ENCODE measurements at regions not wholly inside any gene's neighbourhood (a gene's known extent, or its start where the extent isn't known, plus 50 kb on each side); places are given as distances from the start of the nearest gene placed in this dataset.

DNA sequence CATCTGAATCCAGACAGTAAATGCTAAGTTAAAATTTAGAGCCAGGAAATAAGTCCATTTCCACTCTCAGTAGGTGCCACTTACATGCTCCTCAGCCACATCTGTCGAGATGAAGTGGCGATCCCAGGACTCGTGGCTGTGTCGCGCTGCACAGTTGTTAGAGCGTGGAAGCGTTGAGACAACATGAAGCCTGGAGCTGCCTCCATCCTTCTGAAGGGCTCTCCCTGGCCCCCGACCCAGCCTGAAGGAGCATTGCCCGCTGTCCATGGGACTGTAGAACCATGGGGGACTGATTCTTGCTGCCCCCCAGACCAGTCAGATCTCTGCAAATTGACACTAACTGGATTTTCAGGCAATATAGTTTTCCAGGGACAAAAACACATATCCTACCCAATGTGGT lies 58.9 kb downstream of the IRX1 start:
- DNase-seq: no peak

DNA sequence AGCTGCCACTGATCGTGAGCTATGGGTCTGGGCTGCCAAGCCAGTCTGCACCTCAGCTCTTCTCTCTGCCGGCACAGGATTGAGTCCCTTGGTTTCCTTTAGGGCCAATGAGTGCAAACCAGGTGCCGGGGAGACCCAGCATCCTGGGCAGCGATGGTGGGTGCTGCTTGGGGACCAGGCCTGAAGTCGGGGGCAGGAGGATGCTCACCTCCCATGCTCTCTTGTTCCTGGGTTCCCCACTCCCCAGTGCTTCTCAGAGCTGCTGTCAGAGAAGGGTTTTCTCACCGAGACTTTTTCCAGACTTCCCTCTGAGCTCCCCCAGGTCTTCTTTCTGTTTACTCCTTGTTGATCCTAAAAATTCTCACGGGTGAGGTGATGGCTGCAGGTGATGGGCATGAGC lies 61.2 kb downstream of the IRX1 start:
- DNase-seq: no peak

GRCh38 chr5:3657364-3658022 lies 61.9 kb downstream of the IRX1 start:
- DNase-seq: no peak

DNA sequence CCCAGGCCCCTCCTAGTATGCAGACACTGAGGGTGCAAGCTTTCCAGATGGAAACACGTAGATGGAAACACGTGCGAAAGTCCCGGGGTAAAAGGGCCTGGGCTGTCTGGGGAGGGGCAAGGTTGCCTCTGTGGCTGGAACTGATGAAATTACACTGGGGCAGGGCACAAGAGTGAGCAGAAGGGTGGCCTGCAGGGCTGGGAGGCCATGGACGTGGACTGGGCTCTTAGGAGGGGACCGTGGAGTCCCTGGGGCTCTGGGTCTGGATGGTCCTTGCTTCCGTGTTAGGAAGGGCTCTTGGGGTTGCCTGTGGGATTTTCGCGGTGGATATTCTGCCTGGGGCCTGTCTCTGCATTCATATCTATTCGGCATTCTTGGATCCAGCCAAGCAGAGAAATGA lies 63.3 kb downstream of the IRX1 start:
- DNase-seq: no peak

- DNase-seq: no peak
Measured at GRCh38 chr5:3659907-3660306, 64.3 kb downstream of the IRX1 start.

GRCh38 chr5:3660630-3661029 lies 65.0 kb downstream of the IRX1 start:
- DNase-seq: no peak

GRCh38 chr5:3661755-3662296 lies 66.2 kb downstream of the IRX1 start:
- DNase-seq: no peak

GRCh38 chr5:3662344-3662743 lies 66.7 kb downstream of the IRX1 start:
- no peak for DNase-seq

GRCh38 chr5:3671337-3671736 lies 75.7 kb downstream of the IRX1 start:
- no peak for DNase-seq

GRCh38 chr5:3678801-3679200 lies 83.2 kb downstream of the IRX1 start:
- no peak for DNase-seq

- DNase-seq: no peak
Measured at GRCh38 chr5:3680821-3681220, 85.2 kb downstream of the IRX1 start.

- no peak for DNase-seq
Measured at GRCh38 chr5:3684118-3684517, 88.5 kb downstream of the IRX1 start.

DNA sequence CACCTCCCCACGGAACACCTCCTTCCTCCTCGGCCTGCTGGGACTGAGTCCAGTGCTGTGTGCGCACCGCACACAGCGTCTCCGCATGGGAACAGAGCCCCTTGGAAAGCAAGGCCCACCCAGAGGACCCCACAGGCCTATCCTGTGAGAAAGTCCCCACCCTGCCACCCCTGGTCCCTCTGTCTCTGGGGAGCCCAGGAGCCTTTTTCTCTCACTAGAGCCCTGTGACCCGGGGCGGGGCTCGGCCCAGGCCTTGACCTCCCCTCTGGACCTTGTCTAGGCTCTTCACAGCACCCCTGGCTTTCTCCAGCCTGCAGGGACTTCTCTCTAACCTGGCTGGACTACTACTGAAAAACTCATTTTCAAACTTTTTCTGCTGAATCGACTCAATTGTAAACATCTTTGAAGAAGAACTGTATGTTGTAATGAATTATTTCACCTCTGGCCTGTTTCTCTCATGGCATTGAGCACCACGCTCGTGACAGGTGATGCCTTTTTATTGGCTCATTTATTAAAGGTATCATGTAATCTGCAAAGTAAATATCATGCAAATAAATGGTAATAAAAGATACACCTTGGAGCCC lies 89.2 kb downstream of the IRX1 start:
- DNase-seq: no peak

GRCh38 chr5:3694819-3695218 lies 99.2 kb downstream of the IRX1 start:
- DNase-seq: no peak

GRCh38 chr5:3695818-3696217 lies 100.2 kb downstream of the IRX1 start:
- DNase-seq: no peak

DNA sequence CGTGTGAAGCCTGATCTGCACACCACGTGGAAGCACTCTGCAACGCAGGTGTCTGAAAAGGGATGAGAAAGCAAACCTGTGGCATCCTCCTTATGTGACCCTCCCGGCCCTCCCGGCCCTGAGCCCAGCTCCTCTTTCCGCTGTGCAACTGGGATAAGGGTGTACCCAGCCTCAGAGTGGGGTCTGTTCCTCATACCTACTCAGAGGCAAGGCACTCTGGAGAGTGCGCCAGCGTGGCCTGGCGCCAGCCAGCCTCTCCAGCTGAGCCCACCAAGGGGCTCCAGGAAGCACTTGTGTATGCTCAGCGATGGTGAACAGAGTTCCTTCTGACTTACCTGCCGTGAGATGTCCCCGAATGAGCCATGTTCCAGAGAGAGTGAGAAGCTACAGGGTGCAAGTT lies 102.8 kb downstream of the IRX1 start:
- no peak for DNase-seq

DNA sequence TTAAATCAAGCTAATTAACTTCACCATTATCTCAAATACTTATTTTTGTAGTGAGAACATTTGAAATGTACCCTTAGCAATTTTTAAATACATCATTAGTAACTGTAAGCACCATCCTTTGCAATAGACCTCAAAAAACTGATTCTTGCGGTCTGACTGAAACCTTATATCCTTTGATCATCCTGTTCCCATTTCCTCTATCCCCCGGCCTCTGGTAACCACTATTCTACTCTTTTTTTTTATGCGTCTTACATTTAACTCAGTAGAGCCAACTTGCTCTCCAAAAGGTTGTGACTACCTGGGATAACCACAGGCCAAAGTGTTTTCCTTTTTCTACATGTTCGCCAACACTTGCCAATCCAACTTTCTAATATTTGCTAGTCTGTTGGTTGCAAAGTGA lies 106.1 kb downstream of the IRX1 start:
- no peak for DNase-seq

DNA sequence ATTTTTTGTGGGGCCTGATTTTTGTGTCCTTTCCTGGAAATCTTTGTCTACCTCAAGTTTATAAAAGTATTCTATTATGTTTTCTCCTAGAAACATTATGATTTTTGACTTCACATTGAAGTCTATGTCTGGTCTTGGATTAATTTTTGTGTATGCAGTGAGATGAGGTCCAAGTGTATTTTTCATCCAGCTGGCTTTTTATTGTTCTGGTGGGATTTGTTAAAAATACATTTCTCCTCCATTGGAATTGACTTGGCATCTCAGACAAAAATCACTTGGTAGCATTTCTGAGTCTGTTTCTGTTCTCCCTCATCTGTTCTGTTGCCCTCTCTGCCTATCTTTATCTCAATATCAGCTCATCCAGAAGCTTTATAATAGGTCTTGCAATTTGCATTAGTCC lies 109.0 kb downstream of the IRX1 start:
- no peak for DNase-seq

DNA sequence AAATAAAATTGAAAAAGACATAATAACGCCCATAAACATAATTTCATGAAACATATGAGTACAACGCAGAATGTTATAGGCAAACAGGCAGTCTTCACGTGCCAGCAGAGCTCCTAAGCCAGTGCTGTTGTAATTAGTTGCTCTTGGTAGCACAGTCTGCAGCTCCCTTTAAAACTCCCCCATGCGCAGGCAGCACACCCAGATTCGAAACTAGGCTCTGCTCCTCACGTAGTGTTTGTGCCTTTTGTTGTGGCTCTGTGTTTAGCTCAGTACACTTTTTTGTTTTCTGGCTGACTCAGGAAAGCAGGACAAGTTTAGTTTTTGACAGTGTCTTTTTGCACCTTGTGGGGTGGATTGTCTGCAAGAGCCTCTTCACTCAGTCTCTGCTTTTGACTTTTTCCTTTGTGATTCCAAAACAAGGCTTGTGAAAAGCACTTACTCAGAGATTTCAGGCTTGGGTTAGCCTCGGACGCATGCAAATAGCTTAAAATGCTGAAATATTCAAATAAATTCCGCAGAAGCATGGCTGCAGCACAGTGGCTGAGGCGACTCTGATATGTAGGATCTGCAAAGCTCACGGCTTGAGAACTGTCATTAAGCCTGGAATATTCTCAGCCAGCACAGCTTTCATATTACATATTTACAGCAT lies 113.6 kb downstream of the IRX1 start:
- DNase-seq: no peak

DNA sequence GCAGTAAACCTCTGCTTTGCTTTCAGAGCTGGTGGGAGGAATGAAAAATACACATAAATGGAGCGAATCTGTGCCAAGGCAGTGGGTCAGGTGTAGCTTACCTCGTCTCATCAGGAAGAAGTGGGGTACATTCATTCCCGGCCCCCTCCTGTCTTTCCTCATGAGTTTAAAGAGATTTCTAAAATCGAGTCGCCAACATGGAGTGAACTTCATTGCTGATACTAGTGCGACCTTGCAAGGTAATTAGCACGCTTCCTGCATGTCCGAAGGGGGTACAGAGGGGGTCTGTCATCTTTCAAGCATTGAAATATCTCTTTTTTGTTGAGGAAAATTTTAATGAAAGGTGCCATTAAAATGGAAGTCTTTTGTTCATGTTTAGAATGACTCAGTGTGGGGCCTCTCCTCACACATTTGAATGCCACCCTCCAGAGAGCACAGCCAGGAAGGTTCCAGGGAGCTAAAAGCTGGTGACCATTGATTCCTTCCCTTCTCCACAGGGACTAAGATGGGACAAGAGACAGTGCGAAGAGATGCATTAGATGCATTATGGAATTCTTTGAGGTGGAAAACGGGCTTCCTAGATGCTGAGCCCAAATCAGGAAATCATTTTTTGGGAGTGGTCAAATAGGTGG lies 114.2 kb downstream of the IRX1 start:
- no peak for DNase-seq

GRCh38 chr5:3715062-3715461 lies 119.4 kb downstream of the IRX1 start:
- DNase-seq: no peak

DNA sequence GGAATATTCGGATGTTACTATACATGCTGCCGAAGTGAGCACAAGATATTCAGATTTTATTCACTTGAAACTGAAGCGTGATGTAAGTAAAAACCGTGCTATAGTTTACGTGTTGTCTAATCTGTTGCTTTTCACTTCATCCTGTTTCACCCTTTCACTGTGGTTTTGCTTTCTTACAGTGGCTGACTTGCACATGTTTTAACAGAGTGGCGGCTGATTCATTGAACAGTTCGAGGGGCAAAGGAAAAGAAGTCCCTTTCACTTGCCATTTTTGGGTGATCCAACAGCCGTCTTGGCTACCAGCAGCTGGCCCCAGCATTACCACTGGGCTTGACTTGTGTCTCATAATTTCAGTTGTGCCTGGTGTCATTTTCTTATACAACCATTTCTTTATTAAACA lies 134.0 kb downstream of the IRX1 start:
- no peak for DNase-seq

DNA sequence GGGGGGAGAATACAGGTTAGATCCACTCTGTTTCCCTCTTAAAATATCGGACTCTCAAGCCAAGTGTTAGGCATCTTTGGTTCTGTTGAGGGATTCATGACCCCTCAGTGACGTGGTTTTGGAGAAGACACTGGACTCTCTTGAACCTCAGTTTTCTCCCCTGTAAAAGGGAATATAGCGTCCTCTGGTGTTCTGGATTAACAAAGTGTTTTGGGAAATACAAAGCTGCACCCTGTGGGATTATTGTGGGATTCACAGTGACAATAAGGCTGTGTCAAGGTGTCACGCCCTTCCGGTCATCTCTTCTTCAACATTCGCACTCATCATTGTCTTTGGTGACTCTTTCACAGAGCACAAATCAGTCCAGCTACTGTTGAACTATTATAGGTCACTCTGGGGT lies 139.0 kb downstream of the IRX1 start:
- DNase-seq: no peak

- no peak for DNase-seq
Measured at GRCh38 chr5:3736466-3736865, 140.8 kb downstream of the IRX1 start.

Data from CD4-positive, alpha-beta T cell treated with Interleukin-6 for 4 hours (primary cell).